Fibroblast of skin of left biceps (primary cell): ENCODE measurements at regions not wholly inside any gene's neighbourhood (a gene's known extent, or its start where the extent isn't known, plus 50 kb on each side); places are given as distances from the start of the nearest gene placed in this dataset.

Experiments used
- DNase-seq, 2 experiments: peaks; one replicate each; pipeline ENCODE4 v3.0.0-alpha.2; 2013; ENCODE audit warnings: low read depth in 2 of 2

- no peak for DNase-seq
Observed at GRCh38 chrX:13147733-13148132, 103.3 kb upstream of the FAM9C start.

DNA sequence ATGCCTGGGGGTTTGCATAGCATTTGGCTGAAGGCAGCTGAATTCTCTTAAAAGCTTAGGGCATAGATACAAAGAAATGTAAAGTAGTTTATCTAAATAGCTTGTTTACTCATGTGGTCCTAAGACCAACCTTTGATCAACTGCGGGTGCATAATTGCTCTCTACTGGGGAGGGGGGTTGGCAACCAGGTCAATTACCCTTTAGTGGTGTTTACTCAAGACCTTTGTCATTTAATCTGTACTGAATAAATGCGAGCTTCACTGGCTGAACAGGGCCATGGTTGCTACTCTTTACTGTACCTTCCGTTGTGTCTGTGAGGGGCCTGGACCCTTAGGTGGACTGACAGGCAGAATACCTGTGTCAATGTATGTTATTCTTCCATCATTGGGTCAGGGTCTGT, 102.7 kb upstream of the FAM9C start:
- no peak for DNase-seq

GRCh38 chrX:13144927-13145655, 100.7 kb upstream of the FAM9C start:
- no peak for DNase-seq

DNA sequence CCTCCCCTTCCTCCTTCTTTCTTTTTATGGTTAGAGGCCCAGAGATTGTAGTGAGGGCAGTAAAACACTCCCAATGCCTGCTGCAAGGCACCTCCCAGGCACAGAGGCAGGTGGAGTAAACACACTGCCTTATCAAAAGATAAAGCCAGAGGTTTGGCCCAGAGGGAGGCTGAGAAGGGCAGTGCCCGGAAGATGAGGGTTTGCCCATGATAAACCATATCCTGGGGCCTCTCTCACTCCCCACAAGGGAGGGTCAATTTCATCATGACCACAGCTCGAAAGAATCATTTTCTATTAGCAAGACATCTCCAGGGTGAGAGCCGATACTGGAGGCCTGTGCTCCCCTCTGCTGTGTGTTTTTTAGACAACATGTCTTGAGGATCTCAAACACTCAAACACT, 98.5 kb upstream of the FAM9C start:
- DNase-seq = no peak

GRCh38 chrX:13140007-13140406, 95.6 kb upstream of the FAM9C start:
- no peak for DNase-seq

DNA sequence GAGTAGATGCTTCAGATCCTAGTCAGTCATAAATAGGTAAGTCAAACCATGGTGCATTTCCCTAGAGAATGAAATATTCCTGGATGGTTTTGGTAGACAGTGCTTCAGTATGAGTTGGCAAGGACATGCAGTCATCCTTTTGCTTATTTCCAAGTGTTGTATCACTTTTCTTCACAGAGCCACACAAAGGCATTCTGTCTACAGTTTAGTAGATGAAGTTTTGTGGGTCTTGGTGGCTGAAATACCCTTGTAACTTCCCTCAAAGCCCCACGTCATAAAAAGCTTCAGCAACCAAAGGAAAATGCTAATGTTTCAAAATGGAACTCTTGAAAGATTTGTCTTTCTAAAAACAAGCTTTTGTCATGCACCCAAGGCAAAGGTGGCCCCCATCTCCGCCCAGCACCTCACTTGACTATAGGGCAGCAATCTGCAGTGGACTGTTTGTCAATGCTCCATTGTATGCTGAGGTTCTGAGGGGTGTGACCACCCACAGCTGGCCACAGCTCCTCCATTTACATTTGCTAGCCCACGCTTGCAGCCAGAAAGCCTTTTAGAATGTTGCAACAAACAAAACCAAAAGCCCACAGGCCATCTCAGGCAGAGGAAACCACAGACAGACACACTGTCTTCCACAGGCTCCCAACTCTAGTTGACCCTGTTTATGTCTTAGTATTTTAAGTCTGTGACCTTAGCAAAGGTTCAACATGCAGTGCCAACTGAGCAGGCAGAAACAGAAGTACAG, 87.1 kb upstream of the FAM9C start:
- no peak for DNase-seq

- DNase-seq = no peak
Observed at GRCh38 chrX:13130816-13131215, 86.4 kb upstream of the FAM9C start.

- no peak for DNase-seq
Observed at GRCh38 chrX:13128104-13128503, 83.7 kb upstream of the FAM9C start.

- DNase-seq = no peak
Observed at GRCh38 chrX:13126775-13127174, 82.4 kb upstream of the FAM9C start.

- no peak for DNase-seq
Observed at GRCh38 chrX:13125188-13125587, 80.8 kb upstream of the FAM9C start.

GRCh38 chrX:13123857-13124345, 79.5 kb upstream of the FAM9C start:
- DNase-seq = peak in 1 of 2 experiments; percentile 43

GRCh38 chrX:13123247-13123856, 78.9 kb upstream of the FAM9C start:
- no peak for DNase-seq

GRCh38 chrX:13121020-13121555, 76.7 kb upstream of the FAM9C start:
- DNase-seq = no peak

- DNase-seq = no peak
Observed at GRCh38 chrX:13120017-13120416, 75.6 kb upstream of the FAM9C start.

- no peak for DNase-seq
Observed at GRCh38 chrX:13119386-13119785, 75.0 kb upstream of the FAM9C start.

- no peak for DNase-seq
Observed at GRCh38 chrX:13115146-13115855, 70.9 kb upstream of the FAM9C start.

- DNase-seq = no peak
Observed at GRCh38 chrX:13112499-13112898, 68.1 kb upstream of the FAM9C start.

- DNase-seq = peak; percentile 73 to 77
Observed at GRCh38 chrX:13110433-13111324, 66.3 kb upstream of the FAM9C start.

- DNase-seq = no peak
Observed at GRCh38 chrX:13109817-13110216, 65.4 kb upstream of the FAM9C start.

DNA sequence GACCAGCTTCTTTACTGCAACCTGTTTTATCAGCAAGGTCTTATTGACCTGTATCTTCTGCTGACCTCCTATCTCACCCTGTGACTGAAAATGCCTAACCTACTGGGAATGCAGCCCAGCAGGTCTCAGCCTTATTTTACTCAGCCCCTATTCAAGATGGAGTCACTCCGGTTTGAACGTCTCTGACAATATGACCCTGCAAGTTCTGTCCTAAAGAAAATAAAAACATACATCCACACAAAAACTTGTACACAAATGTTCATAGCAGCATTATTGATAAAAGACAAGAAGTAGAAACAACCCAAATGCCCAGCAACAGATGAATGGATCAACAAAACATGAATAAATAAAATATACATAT, 59.5 kb upstream of the FAM9C start:
- DNase-seq = no peak
